IMR-90 (cell line): ENCODE measurements at regions not wholly inside any gene's neighbourhood (a gene's known extent, or its start where the extent isn't known, plus 50 kb on each side); places are given as distances from the start of the nearest gene placed in this dataset.

Experiments
- ATAC-seq: fragments of 200-7000 bp; cut with Tn5 transposase; 2 replicates; pipeline ENCODE4 v1.9.1; 2020; ENCODE audit warnings: low read depth, mild to moderate bottlenecking, moderate library complexity
- BruUV-seq: library from RNA; stranded (reverse); fragments of 400-500 nt; replicated peaks from 2 replicates; lab custom pipeline; 2021; lab: Mats Ljungman, UMichigan
- CTCF ChIA-PET: fragments of 300-600 bp; formaldehyde crosslinking; extraction: SDS; loops from one replicate; lab custom pipeline; 2021; ENCODE audit warnings: antibody characterized with exemption; lab: Yijun Ruan, JAX
- POLR2A ChIA-PET: fragments of 300-600 bp; sonication (Branson Sonifier 250); formaldehyde crosslinking; loops from one replicate; lab custom pipeline; 2022; ENCODE audit warnings: antibody characterized with exemption; ENCODE audit not compliant: unreplicated experiment; lab: Charles Lee
- DNase-seq: peaks from one replicate; pipeline ENCODE4 v3.0.0; 2013
- H2AFZ ChIP-seq: replicated peaks from 2 replicates; pipeline ENCODE3; 2013; ENCODE audit warnings: low read length, mild to moderate bottlenecking; ENCODE audit not compliant: poor library complexity
- H2AK5ac ChIP-seq: 2 replicates; pipeline ENCODE4 v1.6.1; 2013; ENCODE audit warnings: low read depth, low read length, inconsistent platforms
- H2AK9ac ChIP-seq: replicated peaks from 2 replicates; pipeline ENCODE3; 2013; ENCODE audit warnings: mild to moderate bottlenecking, low read depth, low read length, moderate library complexity; ENCODE audit not compliant: poor library complexity
- H2BK120ac ChIP-seq: 2 replicates; pipeline ENCODE4 v1.6.1; 2013; ENCODE audit warnings: low read depth, low read length, inconsistent platforms
- H2BK15ac ChIP-seq: 3 replicates; pipeline ENCODE4 v1.6.1; 2013; ENCODE audit warnings: low read depth, low read length, inconsistent platforms
- H2BK20ac ChIP-seq: 2 replicates; pipeline ENCODE4 v1.6.1; 2013; ENCODE audit warnings: low read depth, mild to moderate bottlenecking, inconsistent platforms, low read length, moderate library complexity
- H2BK5ac ChIP-seq: 2 replicates; pipeline ENCODE4 v1.6.1; 2013; ENCODE audit warnings: mild to moderate bottlenecking, low read depth, low read length, inconsistent platforms; ENCODE audit not compliant: poor library complexity, severe bottlenecking
- H3K14ac ChIP-seq: replicated peaks from 2 replicates; pipeline ENCODE4 v1.6.1; 2013; ENCODE audit warnings: low read depth, low read length, inconsistent platforms
- H3K18ac ChIP-seq: 2 replicates; pipeline ENCODE4 v1.6.1; 2013; ENCODE audit warnings: low read depth, low read length, control low read depth
- H3K23ac ChIP-seq: 2 replicates; pipeline ENCODE4 v1.6.1; 2013; ENCODE audit warnings: low read depth, low read length, inconsistent platforms
- H3K27ac ChIP-seq: 2 replicates; pipeline ENCODE4 v1.5.1; 2013; ENCODE audit warnings: mild to moderate bottlenecking, control low read depth, low read length; ENCODE audit not compliant: insufficient read depth
- H3K27me3 ChIP-seq: 2 replicates; pipeline ENCODE4 v1.6.1; 2013; ENCODE audit warnings: low read length; ENCODE audit not compliant: control insufficient read depth, insufficient read depth
- H3K36me3 ChIP-seq: 2 replicates; pipeline ENCODE4 v1.6.1; 2013; ENCODE audit warnings: low read length, mixed read lengths; ENCODE audit not compliant: control insufficient read depth, insufficient read depth
- H3K4ac ChIP-seq: 2 replicates; pipeline ENCODE4 v1.6.1; 2013; ENCODE audit warnings: low read depth, low read length, inconsistent platforms
- H3K4me1 ChIP-seq: 2 replicates; pipeline ENCODE4 v1.6.1; 2013; ENCODE audit warnings: low read length, mixed read lengths; ENCODE audit not compliant: control insufficient read depth, insufficient read depth
- H3K4me2 ChIP-seq: 2 replicates; pipeline ENCODE4 v1.6.1; 2013; ENCODE audit warnings: low read depth, mild to moderate bottlenecking, control low read depth, low read length, moderate library complexity
- H3K4me3 ChIP-seq: 2 replicates; pipeline ENCODE4 v1.5.1; 2013; ENCODE audit warnings: low read depth, mild to moderate bottlenecking, control low read depth, low read length, moderate library complexity; ENCODE audit not compliant: insufficient read depth
- H3K56ac ChIP-seq: 2 replicates; pipeline ENCODE4 v1.6.1; 2013; ENCODE audit warnings: low read length, inconsistent platforms; ENCODE audit not compliant: insufficient read depth; ENCODE audit errors: extremely low read depth
- H3K79me1 ChIP-seq, 2 experiments: 2 replicates each; pipeline ENCODE4 v1.6.1; 2013; ENCODE audit warnings: low read length in 2 of 2, inconsistent platforms in 1 of 2, low read depth in 1 of 2
- H3K9ac ChIP-seq: 2 replicates; pipeline ENCODE4 v1.6.1; 2013; ENCODE audit warnings: low read depth, low read length, control low read depth
- H3K9me1 ChIP-seq: 2 replicates; pipeline ENCODE4 v1.6.1; 2013; ENCODE audit warnings: low read length, inconsistent platforms; ENCODE audit not compliant: insufficient read depth
- H3K9me3 ChIP-seq: 2 replicates; pipeline ENCODE4 v1.6.1; 2013; ENCODE audit warnings: low read length; ENCODE audit not compliant: control insufficient read depth, insufficient read depth
- H4K20me1 ChIP-seq: 2 replicates; pipeline ENCODE4 v1.6.1; 2013; ENCODE audit warnings: low read length, inconsistent platforms; ENCODE audit not compliant: insufficient read depth
- H4K5ac ChIP-seq: 2 replicates; pipeline ENCODE4 v1.6.1; 2013; ENCODE audit warnings: mild to moderate bottlenecking, low read depth, low read length, control low read depth
- H4K8ac ChIP-seq, 2 experiments: 2 replicates each; pipeline ENCODE4 v1.6.1; 2013; ENCODE audit warnings: low read depth in 2 of 2, low read length in 2 of 2, control low read depth in 1 of 2, inconsistent platforms in 1 of 2
- H4K91ac ChIP-seq: 2 replicates; pipeline ENCODE4 v1.6.1; 2013; ENCODE audit warnings: low read depth, low read length, inconsistent platforms; ENCODE audit not compliant: insufficient read depth
- BHLHE40 ChIP-seq: fragments of 150-350 bp; IDR thresholded peaks from 2 replicates; pipeline ENCODE4 v1.6.1; 2016; ENCODE audit warnings: mild to moderate bottlenecking, low read depth, low read length
- MXI1 ChIP-seq: IDR thresholded peaks from 2 replicates; pipeline ENCODE4 v1.6.1; 2012; ENCODE audit warnings: low read depth, mild to moderate bottlenecking, low read length, moderate library complexity, borderline replicate concordance
- RAD21 ChIP-seq: IDR thresholded peaks from 2 replicates; pipeline ENCODE4 v1.6.1; 2012; ENCODE audit warnings: low read length, improper control_type of control experiment
- SMC3 ChIP-seq: fragments of 150-350 bp; IDR thresholded peaks from 2 replicates; pipeline ENCODE4 v1.6.1; 2016; ENCODE audit warnings: low read depth, mild to moderate bottlenecking, antibody characterized with exemption, low read length, moderate library complexity
- WGBS, 2 experiments: methylation state at CpG; one replicate each; pipeline versions ENCODE4 v1.1.5 to v1.1.7; 2013; ENCODE audit warnings: missing lambda C conversion rate in 2 of 2; ENCODE audit not compliant: insufficient read length in 1 of 2; ENCODE audit errors: extremely low coverage in 2 of 2; 5-methylcytosine and 5-hydroxymethylcytosine counted together
- dilution Hi-C: fragments of 300-500 bp; cut with HindIII; formaldehyde crosslinking; loops from one replicate; pipeline ENCODE4 v1.14.3; 2018; ENCODE audit warnings: low sequenced_read_pairs; ENCODE audit not compliant: unreplicated experiment
- in situ Hi-C: fragments of 300-500 bp; cut with MboI; formaldehyde crosslinking; loops from 3 replicates; pipeline ENCODE4 v1.14.3; 2019; ENCODE audit warnings: low sequenced_read_pairs, inconsistent platforms, mixed read lengths
- intact Hi-C: fragments of 100-400 bp; cut with micrococcal nuclease; formaldehyde crosslinking; loops from 2 replicates; pipeline ENCODE4 v1.10.0; 2022

- H2BK15ac ChIP-seq, result no peak overlapping the region
- in situ Hi-C loops, result no loop called here
- no peak overlapping the region for H3K56ac ChIP-seq
- WGBS, 2 experiments, result 86% methylated on average over 2 of the region's 3 CpGs; no CpG with 5 or more reads in 1 of the 2 experiments
- H2BK120ac ChIP-seq, result no peak overlapping the region
- no peaks in the 10 kb centered on the region for H3K36me3 ChIP-seq
- no peak overlapping the region for H3K23ac ChIP-seq
- H3K9me3 ChIP-seq, result no peaks in the 10 kb centered on the region
- no peak overlapping the region for H2AFZ ChIP-seq
- no peak overlapping the region for H3K27ac ChIP-seq
- no peak overlapping the region for H2AK9ac ChIP-seq
- no peak for DNase-seq
- POLR2A ChIA-PET, result no interaction called here
- H3K79me1 ChIP-seq, result no peaks in the 10 kb centered on the region
- CTCF ChIA-PET, result interaction anchor here (0.6 kb wide), 1 partner anchor 215 kb away, joined by 3 read pairs; no protein-coding TSS in a partner anchor
- dilution Hi-C loops, result no loop called here
- H3K4me1 ChIP-seq, result no peaks in the 10 kb centered on the region
- H4K20me1 ChIP-seq, result no peaks in the 10 kb centered on the region
- no peak overlapping the region for H3K9ac ChIP-seq
- H4K5ac ChIP-seq, result no peak overlapping the region
- H3K4me2 ChIP-seq, result no peak overlapping the region
- H3K14ac ChIP-seq, result no peak overlapping the region
- no peaks in the 10 kb centered on the region; the same call in 1 of the 2 replicates for H3K9me1 ChIP-seq
- intact Hi-C loops, result no loop called here
- no peak overlapping the region for H3K18ac ChIP-seq
- no peak overlapping the region for H2BK20ac ChIP-seq
- no peak overlapping the region for H4K91ac ChIP-seq
- H2BK5ac ChIP-seq, result no peak overlapping the region
- BruUV-seq, result no TSS peak
- no peak for ATAC-seq
- no peak overlapping the region for H2AK5ac ChIP-seq
- no peak overlapping the region for H3K4me3 ChIP-seq
- H3K4ac ChIP-seq, result no peak overlapping the region
- no peak overlapping the region for H4K8ac ChIP-seq
- no peaks in the 10 kb centered on the region for H3K27me3 ChIP-seq
- no peak for TF ChIP-seq SMC3
- TF ChIP-seq BHLHE40, result no peak
- TF ChIP-seq RAD21, result no peak
- TF ChIP-seq MXI1, result no peak
Measured at GRCh38 chr5:123803359-123803758, 291.4 kb downstream of the CSNK1G3 start.
